ENCODE measurements at regions not wholly inside any gene's neighbourhood (a gene's known extent, or its start where the extent isn't known, plus 50 kb on each side); places are given as distances from the start of the nearest gene placed in this dataset.

- intact Hi-C loops (cut with DNase I) = no loop called here
- DNase-seq (ENCODE audit: low spot score) = no peak
Observed at GRCh38 chr1:58108783-58109182, 437.7 kb downstream of the OMA1 start.

GRCh38 chr1:58107943-58108342, 438.6 kb downstream of the OMA1 start:
- intact Hi-C loops (cut with DNase I) = no loop called here
- no peak for DNase-seq (ENCODE audit: low spot score)

GRCh38 chr1:58104960-58105359, 441.6 kb downstream of the OMA1 start:
- DNase-seq (ENCODE audit: low spot score) = no peak
- intact Hi-C loops (cut with DNase I) = no loop called here

DNA sequence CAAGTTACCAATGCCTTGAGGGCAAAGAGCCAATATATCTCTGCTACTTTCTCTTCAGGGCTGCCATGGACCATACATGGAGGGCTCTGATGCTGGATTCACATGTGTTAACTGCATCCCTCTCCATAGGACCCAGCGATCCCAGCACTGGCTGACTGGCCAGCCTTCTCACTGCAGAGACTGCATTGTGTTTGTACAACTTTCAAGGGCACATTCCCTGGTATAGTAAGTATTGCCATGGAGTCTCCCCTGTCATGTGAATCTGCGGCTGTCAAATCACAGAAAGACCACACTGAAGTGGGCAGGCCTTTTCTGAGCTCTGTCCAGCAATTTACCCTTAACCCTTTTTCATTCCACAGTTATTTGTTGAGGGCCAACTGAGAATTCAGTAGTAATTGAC, 449.8 kb downstream of the OMA1 start:
- intact Hi-C loops (cut with DNase I) = no loop called here
- DNase-seq (ENCODE audit: low spot score) = no peak

DNA sequence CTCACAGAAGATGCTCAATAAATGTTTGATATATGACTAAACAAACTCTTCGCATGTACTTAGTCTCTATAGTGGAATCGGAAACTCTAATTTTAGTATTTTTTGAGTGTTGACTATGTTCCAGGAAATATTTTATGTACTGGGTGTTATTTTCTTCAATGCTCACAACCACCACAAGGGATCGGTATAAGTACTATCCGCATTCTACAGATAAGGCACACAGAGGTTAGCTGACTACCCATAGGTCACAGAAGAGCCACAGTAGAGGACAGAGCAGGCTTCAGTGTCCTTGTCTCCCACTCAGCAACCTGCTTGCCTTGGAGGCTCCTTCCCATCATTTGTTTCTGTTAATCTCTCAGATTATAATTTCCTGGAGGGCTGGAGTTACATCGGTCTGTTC, 451.3 kb downstream of the OMA1 start:
- intact Hi-C loops (cut with DNase I) = no loop called here
- DNase-seq (ENCODE audit: low spot score) = no peak

DNA sequence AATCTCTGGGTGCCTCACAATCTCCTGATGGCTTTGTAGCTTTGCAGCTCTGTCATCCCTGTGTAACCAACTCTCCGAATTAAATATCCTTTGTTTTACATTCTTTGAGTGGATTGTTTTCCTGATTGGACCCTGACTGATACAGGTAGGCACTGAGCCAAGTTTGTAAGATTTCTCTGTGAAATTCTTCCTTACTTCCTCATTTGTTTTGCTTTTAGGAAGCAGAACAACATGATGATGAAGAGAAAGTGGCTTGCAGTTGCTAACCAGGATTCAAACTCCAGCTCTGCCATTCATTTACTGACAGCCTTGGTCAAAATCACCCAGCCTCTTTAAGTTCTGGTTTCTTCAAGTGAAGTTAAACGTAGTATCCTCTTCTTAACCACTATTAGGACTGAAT, 452.3 kb downstream of the OMA1 start:
- no peak for DNase-seq (ENCODE audit: low spot score)
- intact Hi-C loops (cut with DNase I) = no loop called here

DNA sequence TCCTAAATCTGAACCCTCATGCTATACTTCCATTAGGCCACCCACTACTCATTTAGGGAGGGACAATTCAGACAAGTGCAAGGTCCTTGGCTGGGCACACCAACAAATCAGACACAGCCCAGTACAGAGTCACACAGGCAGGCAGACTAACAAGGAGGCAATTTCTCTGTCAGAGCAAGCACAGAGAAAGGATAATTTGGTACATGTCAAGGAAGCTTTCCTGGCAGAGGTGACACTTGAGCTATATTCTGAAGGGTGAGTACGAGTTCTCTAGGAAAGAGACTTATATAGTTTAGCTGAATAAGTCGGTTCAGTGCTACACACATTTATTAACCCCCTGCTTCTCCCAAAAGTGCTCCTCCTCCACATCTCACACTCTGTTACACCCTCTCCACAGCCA, 455.9 kb downstream of the OMA1 start:
- intact Hi-C loops (cut with DNase I) = no loop called here
- no peak for DNase-seq (ENCODE audit: low spot score)

DNA sequence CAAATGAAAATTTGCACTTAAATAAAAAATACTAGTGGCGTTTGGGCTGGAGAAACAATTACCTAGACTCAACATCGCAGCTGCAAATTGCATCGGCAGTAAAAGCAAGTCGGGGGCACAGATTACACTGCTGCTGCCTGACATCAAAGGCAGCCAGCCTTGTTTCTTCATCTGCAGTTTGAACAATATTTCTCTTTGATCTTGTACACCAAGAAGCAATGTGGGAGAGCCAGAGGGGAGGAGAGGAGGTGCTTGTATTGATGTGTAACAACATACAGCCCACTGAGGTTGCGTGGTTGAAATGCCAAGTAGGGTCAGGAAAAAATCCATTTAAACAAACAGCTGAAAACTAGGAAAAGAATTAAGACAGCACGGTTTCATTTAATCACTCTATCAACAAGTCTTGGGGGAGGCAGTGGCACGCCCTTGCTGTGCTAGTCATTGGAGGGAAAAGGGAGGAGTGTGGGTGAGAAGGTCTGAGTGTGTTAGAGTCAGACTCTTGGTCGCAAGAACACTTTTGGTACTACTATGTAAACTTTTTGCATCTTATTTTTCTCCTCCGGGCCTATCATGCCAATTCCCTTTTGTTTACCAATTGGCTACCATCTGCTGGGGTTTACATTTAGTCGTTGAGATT, 456.5 kb downstream of the OMA1 start:
- DNase-seq (ENCODE audit: low spot score) = no peak
- intact Hi-C loops (cut with DNase I) = no loop called here

- DNase-seq (ENCODE audit: low spot score) = no peak
- intact Hi-C loops (cut with DNase I) = no loop called here
Observed at GRCh38 chr1:58084266-58084665, 462.3 kb downstream of the OMA1 start.

DNA sequence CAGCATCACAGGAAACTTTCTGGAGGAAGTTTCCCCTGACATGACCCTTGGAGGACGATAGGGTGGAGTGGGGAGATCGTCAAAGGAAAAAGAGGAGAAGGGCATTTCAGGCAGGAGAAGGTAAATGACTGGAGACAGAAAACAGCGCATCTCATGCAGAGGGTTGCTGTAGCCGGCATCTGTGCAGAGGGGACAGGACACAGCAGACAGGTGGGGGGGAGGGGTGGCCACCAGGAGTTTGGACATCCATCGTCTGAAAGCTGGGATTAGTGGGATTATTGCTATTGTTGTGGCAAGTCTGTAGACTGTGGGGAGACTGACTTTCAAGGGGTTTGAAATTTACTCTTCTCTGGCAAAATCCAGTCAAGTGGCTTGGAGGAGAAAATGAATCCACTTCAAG, 463.9 kb downstream of the OMA1 start:
- intact Hi-C loops (cut with DNase I) = no loop called here
- no peak for DNase-seq (ENCODE audit: low spot score)

- no peak for DNase-seq (ENCODE audit: low spot score)
- intact Hi-C loops (cut with DNase I) = no loop called here
Observed at GRCh38 chr1:58076258-58076657, 470.3 kb downstream of the OMA1 start.

DNA sequence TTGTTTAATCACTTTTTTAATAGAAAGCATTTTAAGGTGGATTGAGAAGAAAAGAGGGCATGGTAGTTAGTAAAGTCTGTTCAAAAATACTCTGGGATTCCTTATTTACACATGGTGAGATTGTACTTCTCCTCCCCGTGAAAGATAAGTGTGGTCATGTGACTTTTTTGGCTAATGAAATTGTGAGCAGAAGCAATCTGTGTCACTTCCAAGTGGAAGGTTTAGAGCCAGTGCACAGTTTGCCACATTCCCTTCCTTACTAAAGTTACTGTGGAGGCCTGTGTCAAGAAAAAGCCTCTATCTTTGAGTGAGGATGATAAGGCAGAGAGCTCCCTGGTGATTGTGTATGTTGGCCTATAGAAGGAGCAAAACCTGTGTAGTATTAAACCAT, 471.3 kb downstream of the OMA1 start:
- intact Hi-C loops (cut with DNase I) = no loop called here

DNA sequence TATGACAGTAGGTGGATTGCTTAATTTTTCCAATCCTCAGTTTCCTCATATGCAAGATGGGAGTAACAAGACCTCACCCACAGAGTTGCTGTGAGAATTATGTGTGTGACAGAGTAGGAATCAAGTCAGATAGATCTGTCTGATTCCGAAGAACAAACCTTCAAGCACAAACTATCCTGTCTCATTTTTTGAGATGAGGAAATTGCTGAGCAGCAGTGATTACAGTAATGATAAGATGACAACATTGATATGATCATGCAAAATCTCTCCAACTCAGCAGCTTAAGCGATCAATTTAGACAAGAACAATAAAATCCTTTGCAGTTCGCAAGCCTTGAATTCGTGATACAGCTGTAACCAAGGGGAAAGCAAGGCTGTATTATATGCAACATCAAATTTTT, 474.1 kb downstream of the OMA1 start:
- intact Hi-C loops (cut with DNase I) = no loop called here
- DNase-seq (ENCODE audit: low spot score) = no peak

More for the DNA sequence above, 471.3 kb downstream of the OMA1 start:
- no peak for DNase-seq (ENCODE audit: low spot score)

DNA sequence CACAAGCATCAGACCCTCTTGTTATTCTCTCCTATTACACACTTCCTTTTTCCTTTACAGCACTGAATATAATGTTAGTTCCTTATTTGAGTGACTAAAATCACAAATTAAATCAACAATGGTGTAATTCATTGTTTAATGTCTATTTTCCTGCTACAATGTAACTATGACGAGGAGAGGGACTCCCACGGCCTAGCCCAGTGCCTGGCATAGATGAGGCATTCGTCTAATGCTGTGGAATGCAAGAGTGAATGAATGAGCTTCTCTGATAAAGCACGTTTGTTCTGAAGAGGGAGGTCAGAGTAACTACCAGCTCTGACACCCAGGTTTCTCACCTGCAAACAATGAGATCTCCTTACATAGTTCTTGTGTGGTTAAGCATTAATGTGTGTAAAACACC, 479.4 kb downstream of the OMA1 start:
- intact Hi-C loops (cut with DNase I) = no loop called here
- DNase-seq (ENCODE audit: low spot score) = no peak

DNA sequence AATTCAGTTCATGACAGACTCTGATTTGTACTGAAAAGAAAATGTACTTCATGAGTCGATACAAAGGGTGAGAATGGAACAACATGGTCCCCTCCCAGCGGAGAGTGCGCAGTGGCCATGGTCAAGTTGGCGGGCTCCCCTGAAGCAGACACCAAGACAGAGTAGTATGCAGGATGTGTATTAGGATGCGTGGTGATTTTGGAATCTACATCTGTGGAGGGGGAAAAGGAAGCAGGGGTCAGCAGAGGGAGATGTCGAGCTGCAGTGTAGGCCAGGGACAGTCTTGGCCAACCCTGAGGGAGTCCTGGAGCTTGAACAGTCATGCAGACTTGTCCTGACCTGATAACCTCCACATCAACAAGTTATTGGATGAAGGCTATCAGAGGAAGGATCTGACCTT, 481.0 kb downstream of the OMA1 start:
- intact Hi-C loops (cut with DNase I) = no loop called here
- DNase-seq (ENCODE audit: low spot score) = no peak

- intact Hi-C loops (cut with DNase I) = no loop called here
- DNase-seq (ENCODE audit: low spot score) = no peak
Observed at GRCh38 chr1:58064166-58064565, 482.4 kb downstream of the OMA1 start.

DNA sequence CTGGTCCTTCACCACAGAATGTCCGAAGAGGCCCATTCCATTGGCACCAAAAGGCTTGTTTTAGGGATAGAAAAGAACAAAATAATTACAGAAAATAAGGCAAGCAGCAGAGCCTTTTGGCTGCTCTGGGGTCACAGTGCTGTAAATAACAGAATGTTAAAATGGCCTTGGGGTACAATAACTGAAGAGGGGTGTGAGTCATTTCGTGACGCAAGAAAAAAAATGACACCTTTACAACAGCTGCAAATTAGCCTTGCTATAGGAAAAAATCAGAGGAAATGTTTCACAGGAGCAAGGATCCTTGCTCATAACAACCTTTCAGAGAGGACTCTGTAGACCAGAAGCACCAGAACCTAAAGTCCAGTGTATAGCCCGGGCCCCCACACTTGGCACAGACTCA, 483.4 kb downstream of the OMA1 start:
- no peak for DNase-seq (ENCODE audit: low spot score)
- intact Hi-C loops (cut with DNase I) = no loop called here

- intact Hi-C loops (cut with DNase I) = no loop called here
- DNase-seq (ENCODE audit: low spot score) = no peak
Observed at GRCh38 chr1:58062635-58063034, 483.9 kb downstream of the OMA1 start.

- DNase-seq (ENCODE audit: low spot score) = no peak
- intact Hi-C loops (cut with DNase I) = no loop called here
Observed at GRCh38 chr1:58060559-58061170, 485.9 kb downstream of the OMA1 start.

DNA sequence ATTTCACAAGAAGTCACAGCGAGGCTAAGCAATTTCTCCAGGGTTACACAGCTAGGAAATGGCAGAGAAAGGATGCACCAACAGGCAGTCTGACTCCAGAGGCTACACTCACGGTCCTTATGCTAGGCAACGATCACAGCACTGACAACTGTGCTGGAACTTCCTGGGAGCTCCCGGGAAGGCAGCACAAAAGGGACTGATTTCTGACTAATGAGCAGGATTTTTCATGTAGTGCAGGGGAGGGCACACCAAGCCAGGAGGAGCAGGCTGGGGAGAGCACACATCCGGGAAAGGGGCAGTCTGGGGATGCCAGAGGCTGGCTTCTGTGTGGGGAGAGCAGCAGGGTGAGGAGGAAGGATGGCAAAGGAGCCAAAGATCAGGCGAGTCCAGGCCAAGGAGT, 486.7 kb downstream of the OMA1 start:
- intact Hi-C loops (cut with DNase I) = no loop called here
- DNase-seq (ENCODE audit: low spot score) = no peak

GRCh38 chr1:58058323-58058722, 488.2 kb downstream of the OMA1 start:
- intact Hi-C loops (cut with DNase I) = no loop called here
- no peak for DNase-seq (ENCODE audit: low spot score)

GRCh38 chr1:58057826-58058225, 488.7 kb downstream of the OMA1 start:
- no peak for DNase-seq (ENCODE audit: low spot score)
- intact Hi-C loops (cut with DNase I) = no loop called here
